ENCODE measurements at regions not wholly inside any gene's neighbourhood (a gene's known extent, or its start where the extent isn't known, plus 50 kb on each side); places are given as distances from the start of the nearest gene placed in this dataset.

DNA sequence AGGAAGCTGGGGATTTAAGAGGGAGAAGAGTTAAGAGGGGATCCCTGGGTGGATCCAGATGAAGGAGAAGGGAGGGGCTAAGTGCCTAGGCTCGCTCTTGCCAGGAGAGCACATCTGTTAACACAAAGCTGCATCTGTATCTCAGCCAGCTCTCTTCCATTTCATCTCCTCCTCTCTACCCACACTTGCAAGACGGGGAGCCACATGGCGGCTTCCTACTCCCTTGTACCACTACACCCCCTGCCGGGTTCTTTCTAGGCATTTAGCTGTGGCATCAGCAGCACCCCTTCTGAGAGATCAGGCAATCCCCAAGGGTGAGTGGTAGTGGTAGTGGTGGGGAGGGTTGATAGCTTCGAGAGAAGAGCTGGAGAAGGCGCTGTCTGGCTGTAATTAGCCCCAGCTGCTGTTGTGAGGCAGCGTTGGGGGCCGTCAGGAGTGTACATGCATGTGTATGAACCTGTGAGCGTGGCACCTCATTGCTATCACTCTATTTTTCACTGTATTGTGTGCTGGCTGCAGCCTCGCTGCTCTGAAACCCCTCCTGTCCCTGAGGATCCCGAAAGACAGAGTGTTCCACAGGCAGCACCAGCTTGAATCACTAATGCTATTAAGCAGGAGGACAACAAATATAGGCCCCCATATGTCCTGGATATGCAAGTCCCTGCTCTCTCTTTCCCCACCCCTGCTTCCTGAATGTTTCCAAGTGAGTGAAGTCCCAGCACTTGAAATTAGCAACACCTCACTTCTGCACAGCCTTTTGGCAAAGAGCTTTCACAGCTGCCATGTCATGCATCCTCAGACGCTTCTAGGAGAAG is 73.7 kb downstream of the RTL9 start:
- DNase-seq, result no peak

DNA sequence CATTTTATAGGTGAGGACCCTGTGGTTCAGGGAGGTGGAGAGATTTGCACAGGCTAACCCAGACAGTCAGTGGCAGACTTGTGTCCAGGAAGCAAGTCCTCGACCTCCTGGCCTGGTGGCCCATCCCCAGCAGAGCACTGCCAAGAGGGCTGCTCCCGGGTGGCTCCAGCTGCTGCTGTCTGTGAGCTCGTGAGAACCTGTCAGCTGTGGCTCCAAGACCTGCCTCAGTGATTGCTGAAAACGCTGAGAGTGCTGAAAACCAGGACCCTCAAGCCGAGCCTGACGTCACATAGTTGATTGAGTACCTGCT is 74.2 kb downstream of the RTL9 start:
- no peak for DNase-seq

DNA sequence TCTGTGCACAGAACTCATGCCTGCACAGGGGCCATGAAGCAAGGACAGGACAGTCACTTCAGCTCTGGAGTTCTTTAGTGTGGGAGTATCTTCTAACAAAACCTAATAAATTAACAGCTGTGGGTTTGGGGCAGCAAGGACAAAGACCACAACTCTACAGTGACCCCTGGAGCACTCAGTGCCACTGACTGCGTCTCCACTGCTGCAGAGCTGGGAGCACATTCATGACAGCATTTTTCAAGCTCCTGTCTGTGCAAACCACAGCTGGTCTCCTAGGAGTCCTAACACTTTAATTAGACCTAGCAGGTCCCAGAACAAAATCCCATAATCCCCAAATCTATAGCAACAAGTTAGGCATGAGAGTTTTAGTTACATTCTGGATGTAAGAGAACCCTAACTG is 76.5 kb downstream of the RTL9 start:
- DNase-seq, result no peak

DNA sequence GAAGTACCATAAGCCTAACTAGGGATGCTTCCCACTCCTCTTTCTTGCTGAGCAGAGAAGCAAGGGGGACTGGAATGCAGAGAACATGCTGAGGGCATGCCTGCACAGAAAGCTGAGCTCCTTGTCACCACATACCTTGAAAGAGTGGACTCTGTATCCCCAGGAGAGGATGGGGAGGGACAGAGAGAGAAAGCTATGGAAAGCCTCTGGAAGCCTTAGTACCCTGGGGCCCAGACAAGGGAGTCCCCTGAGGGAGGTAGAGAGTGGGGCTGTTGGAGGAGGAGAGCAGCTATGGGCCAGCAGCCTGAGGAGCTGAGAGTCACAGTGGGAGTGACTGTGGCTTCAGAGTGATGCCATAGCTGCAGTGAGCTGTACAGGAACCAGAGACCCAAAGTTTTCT is 77.9 kb downstream of the RTL9 start:
- no peak for DNase-seq

DNA sequence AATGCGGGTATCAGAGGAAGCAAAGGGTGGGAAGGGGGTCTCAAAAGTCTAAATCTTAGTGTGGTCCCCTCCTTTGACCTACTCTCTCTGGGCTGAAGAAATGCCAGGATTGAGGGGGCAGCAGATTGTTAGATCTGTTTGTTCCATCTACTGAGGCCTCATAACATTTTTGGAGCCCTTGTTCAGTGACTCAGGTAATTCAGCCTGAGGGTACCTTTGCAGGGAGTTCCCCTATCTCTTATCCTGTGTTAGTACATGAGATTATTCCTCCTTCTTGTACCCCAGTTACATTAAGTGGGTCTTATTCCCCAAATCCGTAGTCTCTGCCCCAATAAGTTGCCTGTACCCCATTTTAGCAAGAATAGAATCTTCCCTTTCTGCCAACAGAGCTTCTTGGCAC is 79.0 kb downstream of the RTL9 start:
- no peak for DNase-seq

DNA sequence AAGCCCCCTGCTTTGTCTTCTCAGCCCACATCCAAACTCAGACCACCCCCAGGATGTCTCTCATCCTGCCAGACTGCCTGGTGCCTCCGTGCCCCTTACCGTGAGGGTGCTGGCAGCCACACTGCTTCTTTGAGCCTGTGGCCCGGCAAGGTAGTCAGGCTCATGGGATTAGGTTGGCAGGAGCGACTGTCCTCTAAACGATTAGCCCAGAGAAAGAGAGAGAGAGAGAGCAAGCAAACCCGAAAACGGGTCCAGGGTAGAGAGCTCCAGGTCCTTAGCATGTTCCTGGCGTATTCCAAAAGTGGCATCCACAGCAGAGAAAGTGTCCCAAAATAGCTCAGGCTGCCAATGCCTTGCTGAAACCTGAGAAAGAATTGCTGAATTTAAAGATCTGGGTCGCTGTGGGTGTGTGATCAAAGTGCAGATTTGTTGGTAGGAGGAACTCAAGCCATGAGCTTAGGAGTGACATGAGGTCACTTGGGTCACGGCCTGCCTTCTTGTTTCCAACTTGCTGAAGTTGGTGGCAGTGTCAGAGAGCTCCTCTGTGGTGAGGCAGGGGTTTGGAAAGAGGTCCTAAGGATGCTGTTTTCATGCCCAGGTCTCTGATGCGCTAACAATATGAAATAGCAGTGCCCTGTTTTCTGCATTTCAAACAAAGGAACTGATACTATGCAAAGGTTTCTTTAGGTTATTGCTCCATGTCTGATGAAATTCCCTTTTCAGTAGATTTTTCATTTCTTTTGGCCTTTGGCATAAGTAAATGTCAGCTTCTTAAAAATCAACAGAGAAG is 81.6 kb downstream of the RTL9 start:
- no peak for DNase-seq

DNA sequence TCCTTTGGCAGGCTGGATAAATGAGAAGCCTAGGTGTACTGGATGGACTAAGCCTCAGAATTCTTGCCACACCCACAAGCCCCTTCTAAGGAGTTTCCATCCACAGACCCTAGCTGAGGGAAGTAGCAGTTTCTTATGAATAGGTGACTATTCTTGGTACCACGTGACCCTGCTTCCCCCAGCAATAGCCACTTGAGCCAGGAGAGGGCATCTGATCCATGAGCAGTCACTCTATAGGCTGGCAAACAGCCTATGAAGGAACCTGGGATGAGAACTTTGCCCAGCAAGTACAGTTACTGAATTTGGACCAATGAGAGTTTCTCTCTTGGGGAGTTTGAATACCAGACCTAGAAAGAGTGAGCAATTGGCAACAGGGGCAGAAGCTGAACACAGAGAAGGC is 84.0 kb downstream of the RTL9 start:
- DNase-seq, result peak; percentile 3

DNA sequence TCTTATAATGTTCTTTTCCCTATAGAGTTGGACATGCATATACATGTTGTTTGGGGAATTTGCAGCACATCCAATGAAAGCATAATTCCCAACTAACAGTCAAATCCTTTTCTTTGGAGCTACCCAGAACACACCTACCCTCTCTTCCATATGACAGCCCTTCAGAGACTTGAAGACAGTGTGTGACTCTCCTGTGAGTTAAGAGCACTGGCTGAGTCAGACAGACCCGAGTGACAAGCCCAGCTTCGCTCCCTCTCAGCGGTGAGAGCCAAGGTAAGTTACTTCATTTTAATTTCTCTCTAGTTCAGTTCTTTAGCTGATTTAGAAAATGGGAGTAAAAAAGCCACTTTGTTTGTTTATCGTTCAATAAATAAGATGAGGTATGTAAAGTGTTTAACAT is 86.3 kb downstream of the RTL9 start:
- DNase-seq, result no peak

DNA sequence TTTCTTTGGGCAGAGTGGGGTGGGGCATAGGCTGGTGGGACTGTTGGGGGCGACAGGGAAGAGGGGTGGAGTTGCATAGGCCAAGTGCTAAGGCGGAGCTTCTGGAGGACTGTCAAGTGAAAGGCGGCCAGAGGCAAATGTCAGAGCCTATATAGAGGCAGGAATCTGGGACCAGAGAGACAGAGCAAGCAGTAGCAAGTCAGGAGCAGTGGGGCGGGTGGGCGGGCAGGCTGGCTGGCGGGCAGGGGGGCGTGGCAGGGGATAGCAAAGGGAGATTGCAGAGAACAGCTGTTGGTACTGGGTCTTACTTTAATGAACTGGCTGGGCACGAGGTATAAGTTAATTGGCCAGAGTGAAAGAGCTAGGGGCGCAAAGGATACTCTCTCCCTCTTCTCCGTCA is 89.8 kb downstream of the RTL9 start:
- DNase-seq, result no peak

DNA sequence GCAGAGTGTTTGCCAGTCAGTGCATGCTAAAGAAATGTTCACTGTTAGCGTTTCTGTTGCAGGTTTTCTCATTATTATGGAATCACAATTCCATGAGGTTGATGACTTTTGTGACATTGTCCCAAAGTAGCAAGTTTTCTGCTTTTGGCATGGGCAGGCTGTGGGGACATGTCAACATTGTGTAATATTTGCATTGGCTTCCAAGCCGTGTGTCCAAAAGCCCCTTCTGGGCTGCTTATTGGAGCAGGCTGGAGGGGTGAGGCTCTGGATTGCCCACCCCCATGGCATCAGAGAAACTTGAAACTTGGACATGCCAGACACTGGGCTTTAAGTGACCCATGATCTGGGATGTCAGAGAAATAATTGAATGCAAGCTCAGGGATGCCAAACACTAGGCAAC is 90.7 kb downstream of the RTL9 start:
- DNase-seq, result no peak

DNA sequence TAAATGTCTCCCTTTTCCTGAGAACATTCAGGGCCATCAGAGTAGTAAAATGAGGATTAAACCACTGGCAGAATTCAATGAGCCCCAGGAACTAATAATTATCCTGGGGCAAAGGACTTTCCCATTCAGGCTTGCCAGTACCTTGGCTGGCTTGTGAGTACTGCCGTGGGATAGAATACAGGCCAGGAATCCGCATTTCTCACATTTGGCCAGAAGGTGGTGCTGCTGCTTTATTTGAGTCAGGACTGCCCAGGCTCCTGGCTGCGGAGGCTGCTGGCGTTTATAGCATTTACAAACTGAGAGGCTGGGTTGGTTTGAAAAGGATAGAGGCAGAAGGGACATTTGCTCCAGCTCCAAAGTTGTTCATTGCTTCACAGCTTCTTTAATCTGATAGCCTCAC is 91.4 kb downstream of the RTL9 start:
- peak; percentile 64 for DNase-seq

DNA sequence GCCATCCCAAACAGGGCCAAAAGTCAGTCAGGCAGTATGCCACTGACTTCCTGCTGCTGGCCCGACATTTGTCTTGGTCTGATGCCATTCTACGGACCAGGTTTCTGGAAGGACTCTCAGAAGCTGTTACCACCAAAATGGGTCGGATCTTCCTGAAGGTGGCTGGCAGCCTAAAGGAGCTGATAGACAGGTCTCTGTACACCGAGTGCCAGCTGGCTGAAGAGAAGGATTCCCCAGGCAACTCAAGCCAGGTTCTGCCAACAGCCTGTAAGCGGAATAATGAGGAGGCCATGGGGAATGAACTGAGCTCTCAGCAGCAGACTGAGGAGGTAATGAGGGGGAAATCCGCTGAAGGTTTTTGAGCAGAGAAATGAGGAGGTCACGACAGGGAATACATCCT is 95.7 kb downstream of the RTL9 start:
- no peak for DNase-seq

DNA sequence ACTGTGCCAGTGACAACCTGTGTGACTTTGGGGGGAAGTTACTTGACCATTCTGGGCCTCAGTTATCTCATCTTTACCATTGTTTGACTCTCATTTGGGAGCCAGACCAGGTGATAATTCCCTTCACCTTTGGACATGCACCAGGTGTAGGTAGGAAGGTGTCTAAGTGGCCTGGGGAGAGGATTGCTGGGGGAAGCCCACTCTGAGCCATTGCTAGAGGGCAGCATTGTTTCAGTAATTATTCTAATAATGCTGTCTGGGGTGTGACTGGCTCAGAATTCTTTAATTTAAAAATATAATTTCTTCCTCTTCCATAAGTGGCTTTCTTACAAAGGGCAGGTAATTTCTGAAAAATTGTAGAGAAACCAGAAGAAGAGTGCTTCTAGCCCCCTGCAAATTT is 104.3 kb downstream of the RTL9 start:
- DNase-seq, result no peak

DNA sequence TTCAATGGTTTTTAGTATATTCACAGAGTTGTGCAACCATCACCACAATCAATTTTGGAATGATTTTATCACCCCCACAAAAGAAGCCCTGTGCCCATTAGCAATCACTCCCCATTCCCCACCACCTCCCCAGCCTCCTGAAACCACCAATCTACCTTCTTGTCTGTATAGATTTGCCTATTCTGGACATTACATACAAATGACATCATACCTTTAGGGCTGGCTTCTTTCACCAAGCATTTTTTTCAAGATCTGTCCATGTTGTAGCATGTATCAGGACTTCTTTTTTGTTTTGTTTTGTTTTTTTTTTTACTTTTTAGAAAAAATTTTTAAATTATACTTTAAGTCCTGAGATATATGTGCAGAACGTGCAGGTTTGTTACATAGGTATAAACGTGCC is 108.1 kb downstream of the RTL9 start:
- DNase-seq, result no peak

DNA sequence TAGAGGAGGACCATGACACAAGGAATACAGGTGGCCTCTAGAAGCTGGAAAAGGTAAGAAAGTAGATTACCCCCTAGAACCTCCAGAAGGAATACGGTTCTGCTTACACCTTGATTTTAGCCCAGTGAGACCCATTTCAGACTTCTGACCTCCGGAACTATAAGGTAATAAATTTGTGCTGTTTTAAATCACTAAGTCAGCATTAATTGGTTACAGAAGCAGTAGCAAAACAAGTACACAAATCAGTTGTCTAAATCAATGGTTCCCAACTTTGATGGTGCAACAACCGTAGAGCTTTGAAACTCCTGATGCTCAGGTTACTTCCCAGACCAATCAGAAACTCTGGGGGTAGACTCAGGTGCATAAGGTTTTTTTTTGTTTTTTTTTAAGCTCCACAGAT is 113.6 kb downstream of the RTL9 start:
- DNase-seq, result no peak

DNA sequence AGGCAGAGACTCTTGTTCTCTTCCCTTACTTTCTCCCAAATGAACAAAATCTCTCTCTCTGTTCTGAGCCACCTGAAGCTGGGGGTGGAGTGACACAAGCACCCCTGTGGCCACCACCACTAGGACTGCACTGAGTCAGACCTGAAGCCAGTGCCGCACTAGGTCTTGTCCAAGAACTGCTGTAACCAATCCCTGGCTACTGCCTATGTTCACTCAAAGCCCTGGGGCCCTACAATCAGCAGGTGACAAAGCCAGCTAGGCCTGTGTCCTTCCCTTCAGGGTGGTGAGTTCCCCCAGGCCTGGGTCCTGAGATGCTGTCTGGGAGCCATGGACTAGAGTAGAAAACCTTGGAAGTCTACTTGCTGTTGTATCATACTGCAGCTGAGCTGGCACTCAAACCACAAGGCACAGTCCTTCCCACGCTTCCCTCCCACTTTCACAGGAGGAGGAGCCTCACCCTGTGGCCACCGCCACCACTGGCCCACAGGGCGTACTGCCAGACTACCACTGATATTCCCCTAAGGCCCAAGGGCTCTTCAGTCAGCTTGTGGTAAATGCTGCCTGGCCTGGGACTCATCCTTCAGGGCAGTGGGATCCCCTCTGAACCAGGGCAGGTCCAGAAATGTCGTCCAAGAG is 119.1 kb downstream of the RTL9 start:
- DNase-seq, result no peak

DNA sequence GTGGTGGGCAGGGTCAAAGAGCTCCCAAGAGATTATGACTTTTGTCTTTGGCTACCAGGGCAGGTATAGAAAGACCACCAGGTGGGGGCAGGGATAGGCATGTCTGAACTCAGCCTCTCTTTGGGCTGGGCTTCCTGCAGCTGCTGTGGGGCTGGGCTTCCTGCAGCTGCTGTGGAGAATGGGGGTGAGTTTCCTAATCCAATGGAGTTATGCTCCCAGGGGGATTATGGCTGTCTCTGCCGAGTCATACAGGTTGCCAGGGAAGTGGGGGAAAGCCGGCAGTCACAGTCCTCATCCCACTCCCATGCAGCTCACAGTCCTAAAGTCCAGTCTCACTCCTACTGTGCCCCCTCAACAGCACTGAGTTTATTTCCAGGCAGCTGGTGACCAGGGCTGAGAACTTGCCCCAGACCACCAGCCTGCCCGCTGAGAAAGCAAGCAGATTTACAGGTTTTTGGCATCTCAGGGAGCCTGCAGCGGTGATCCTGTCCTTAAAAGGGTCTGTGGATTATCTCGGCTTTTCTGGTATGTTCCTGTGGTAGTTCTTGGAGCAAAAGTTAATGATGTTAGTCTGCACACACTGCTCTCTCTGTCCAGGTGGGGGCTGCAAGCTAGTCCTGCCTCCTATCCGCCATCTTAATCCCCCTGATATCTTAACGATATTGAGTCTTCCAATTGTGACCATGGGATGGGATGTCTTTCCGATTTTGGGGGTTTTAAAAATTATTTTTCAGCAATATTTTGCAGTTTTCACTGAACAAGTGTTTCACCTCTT is 133.4 kb downstream of the RTL9 start:
- DNase-seq, result no peak

DNA sequence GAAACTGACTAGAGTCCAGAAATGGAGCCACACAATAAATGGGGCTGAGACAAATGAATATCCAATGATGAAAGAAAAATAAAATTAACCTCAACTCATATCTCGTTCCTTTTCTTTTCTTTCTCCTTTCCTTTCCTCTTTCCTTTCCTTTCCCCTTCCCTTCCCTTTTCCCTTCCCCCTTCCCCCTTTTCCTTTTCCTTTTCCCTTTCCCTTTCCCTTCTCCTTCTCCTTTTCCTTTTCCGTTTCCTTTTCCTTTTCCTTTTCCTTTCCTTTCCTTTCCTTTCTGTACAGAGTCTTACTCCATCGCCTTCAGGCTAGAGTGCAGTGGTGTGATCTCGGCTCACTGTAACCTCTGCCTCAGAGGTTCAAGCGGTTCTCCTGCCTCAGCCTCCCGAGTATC is 146.3 kb downstream of the RTL9 start:
- no peak for DNase-seq

DNA sequence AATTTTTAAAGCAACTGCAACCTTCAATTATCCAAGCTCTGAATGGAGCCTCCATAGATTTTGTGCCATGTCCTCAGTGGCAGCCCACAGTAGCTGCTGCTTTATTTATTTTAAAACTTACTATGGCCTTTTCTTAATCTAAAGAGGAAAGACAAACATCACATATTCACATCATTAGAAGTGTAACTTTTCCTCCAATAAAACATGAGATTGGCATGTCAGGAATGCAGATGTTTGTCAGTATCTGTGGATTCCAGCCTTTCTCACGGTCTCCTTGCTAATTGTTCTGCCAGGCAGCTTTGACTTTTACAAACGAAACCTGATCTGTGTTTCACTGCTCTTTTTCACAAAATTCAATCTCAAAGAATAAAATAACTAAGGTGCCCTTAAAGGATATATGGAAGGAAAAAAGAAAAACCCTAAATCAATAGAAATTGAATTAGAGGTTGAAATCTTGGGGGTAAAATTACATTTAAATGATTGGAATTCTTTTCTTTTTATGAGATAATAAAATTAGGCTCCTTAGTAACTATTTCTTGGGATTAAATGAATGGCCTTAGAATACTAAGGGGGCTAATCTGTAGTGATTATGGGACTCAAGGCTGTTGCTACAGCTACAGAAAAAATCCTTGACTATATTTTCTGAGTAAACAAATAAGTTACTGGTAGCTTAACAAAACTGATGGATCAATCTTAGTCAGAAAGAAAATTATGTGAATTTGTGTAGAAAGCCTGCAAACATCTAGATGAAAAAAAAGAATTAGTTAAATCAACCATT is 151.3 kb downstream of the RTL9 start:
- no peak for DNase-seq

DNA sequence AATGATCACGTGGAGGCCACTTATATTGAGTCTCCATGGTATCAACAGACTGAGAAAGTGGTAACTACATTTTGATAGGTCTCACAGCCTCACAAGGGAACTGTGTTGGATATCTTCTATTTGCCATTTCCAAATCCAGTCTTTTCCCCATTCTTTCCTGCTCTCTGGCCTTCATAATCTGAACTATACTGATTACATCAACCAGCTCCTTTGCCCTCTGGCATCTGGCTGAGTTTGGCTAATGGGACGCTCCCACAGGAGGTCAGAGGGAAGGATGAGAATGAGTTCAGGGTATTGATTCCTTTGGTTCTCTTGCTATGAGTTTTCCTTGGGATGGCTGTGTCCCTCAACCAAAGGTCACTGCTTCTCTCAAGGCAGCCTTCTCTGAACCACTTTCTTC is 152.6 kb downstream of the RTL9 start:
- no peak for DNase-seq

DNA sequence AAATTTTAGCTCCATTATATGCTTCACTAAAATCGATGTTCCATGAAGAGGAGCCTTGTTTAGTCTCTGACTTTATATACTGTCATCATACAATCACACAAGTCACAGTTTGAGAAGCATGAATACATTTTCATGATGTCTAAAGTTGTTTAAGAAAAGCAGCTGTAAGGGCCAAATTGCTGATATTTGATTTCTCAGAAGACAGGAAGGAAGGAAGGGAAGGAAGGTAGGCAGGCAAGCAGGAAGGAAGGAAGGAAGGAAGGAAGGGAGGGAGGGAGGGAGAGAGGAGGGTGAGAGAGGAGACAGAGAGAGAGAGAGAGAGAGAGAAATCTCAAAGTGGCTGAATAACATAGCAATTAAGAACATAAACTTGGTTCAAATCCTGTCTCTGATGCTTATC is 153.7 kb downstream of the RTL9 start:
- no peak for DNase-seq

DNA sequence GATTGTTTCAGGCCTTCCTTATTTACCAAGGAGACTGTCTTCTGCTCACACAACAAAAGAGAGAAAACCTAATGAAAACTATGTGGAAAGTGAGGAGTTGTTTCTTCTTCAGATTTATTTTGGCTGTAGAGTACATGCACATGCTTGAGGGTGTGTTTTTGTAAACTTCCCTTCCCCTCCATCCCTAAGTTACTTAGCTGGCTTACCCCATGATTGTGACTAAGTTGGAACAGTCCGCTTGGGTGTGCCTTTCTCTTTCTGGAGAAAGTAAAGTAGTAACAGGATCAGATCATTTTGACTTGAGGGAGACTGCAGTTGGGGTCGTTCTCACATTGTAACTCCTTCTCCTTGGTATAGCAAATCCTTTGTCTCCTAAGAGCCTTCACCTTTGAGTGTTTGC is 155.9 kb downstream of the RTL9 start:
- DNase-seq, result no peak

DNA sequence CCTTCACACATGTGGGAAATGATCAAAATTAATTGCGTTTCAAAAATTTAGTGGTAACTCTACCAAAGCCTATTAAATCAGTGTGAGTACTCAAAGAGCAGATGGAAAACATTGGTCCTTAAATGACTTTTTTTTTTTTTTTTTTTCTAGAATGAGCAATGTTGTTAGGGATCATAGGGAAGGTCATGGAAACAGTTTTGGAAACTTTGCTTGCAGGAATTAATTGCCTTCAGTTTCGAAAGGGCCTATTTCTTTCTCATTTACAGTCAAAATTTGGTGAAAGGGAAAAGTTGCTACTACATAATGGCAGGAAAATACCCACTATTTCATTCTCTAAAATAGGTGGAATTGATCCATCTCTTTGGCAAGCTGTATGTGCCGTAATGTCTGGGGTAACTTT is 160.9 kb downstream of the RTL9 start:
- no peak for DNase-seq
